Astrocyte of the hippocampus (primary cell): ENCODE measurements at regions not wholly inside any gene's neighbourhood (a gene's known extent, or its start where the extent isn't known, plus 50 kb on each side); places are given as distances from the start of the nearest gene placed in this dataset.

Source experiments
- DNase-seq: peaks from one replicate; pipeline ENCODE4 v3.0.0; 2011; ENCODE audit warnings: low read depth, low spot score

DNA sequence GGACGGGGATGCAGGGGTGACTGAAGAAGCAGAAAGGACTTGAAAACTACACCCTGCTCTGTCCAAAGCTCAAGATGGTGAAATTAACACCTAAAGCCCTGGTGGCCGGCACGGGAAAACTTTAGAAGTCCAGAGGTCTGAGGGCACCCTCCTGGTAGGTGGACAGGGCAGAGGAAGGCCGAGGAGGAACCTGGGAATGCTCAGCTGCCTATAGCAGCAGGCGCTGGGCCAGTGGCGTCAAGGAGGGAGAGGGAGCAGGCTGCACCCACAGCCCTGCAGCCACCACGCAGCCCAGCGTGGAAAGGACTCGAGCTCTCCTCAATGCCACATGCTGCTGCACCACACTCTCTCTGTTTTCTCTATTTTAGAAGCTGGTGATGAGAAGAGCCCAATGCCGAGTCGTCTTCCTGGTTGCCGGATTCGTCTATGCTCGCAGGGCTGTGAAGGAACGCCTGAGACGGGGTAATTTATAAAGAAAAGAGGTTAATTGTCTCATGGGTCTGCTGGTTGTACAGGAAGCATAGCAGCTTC is 248.3 kb upstream of the AFDN start:
- DNase-seq = no peak

DNA sequence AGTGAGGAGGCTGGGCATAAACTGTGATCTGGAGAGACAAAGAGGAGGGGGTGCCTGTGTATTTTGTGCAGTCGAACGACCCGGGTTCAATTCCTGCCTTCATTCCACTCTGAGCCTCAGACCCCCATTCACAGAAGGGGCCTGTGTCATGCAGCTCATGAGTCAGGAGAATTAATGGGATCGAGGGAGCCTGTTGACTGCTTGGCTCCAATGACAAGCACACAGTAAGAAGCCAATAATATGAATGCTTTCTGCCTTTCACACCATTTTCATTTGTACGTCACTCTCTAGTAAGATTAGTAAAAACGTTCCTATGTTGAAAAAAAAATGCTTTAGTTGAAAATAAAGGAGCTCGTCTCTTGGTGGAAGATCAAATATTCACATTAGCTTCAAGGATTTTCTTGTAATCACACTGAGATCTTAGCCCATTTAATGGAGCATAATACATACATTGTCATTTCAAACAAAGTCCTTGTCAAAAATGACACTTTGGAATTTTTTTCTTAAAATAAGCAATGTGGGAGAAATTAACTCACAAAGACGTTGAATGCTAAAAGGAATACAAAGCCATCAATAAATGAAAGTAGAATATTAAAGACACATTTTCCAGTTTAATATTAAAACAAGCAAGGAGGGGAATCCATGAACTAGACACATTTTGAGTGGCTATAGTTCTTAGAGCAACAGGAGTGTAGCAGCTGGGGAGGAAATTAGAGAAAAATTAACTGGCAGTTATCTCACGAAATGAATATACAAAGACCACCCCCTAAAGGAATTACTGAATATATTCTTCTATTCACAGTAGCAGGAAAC is 246.7 kb upstream of the AFDN start:
- DNase-seq = no peak

DNA sequence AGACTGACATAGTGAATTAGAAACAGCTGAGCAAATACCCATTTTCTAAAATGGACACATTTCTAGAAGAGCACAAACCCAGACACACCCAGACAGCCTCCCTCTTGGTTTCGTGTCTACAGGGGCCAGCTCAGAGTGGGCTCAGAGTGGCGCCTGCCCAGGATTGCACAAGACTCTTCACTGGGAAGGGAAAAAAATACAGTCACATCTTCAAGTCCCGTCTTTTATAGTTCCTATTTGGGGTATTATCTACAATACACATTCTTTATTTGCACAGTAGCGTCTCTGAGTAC is 246.1 kb upstream of the AFDN start:
- DNase-seq = no peak

DNA sequence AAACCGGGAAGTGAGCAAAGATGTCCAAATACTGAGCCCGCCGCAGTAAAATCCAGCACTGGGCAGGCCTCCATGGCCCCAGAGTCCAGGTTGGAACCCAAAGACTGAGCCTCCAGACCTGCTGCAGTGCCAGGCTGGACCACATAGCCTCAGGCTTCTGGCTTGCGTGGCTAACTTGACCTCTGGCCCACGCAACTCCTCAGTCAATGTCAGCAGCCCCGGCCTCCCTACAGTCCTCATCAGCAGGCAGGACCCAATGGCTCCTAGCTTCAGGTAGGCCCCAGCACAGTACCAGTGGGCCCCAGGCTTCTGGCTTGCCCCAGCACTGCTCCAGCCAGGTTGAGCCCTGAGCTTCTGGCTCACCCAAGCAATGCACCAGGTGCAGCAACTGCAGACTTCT is 245.1 kb upstream of the AFDN start:
- no peak for DNase-seq

DNA sequence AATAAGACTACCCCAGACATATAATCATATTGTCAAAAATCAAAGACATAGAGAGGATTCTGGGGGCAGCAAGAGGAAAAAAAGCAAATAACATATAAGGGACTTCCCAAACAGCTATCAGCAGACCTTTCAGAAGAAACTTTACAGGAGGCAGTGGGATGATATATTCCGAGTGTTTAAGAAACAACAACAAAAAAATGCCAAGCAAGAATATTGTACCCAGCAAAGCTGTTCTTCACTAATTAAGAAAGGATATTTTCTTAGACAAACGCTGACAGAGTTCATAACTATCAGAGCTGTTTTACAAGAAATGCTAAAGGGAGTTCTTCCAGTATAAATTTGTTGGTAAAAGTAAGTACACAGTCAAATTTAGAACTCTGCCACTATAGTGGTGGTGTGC is 243.3 kb upstream of the AFDN start:
- no peak for DNase-seq

DNA sequence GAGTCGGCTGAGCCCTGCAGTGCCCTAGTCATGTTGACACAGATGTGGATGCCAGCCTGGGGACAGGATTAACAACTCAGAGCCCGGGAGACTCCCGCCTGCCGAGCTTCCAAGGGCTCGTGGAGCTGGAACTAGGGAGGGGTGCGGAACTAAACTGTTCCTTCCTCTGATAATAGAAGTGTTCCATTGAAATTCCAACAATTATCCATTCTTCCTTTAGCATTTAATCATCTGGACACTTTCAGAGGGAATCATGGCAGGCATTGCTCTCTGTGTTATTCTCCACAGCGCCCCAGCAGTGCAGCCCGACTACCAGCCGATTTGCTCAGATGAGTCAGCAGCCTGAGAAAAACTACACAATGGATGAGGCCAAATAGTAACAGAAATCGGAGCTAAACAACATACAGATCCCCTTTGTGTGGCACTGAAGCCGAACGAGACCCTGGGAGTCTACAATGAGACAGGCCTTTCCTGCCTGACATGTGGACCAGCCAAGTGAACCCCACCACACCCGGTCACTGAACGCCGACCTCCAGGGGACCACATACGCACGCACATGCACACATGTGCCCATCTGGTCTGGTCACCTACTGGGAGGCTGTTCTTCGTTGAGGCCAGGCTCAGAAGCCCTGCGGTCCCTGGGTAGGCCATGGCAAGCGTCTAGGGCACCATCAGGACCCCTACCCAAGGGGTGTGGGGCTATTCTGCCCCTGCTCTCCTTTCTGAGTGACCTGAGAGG is 238.4 kb upstream of the AFDN start:
- peak; percentile 79 for DNase-seq

DNA sequence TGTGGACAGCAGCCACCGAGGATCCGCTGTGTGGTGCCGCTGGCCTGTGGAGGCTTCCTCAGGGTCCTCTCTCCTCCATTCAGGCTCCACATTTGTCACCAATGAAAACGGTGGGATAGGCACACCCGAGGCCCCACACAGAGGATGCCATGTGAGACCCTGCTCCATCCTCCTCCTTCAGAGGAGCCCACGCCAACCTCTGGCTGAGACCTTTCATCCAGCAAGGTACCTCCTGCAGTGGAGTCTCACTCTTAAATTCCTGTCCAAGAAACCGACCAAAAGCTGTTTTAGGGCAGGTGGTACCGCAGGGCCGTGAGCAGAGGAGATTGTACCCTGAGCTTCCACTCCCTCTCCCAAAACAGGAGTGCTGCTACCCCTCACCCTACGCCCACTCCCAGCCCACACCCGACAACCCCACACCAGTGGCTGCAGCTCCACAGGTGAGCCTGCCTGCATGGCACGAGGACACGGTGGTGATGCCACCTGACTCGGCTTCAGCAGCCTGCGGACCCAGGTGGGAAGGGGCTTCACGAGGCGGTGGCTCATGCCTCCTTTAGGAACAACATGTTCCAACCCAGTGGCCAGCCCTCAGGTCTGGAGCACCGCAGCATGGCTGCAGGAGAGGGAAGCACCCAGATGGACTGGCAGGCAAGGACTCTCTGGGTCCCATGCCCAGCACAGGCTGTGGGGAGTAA is 237.6 kb upstream of the AFDN start:
- DNase-seq = no peak

DNA sequence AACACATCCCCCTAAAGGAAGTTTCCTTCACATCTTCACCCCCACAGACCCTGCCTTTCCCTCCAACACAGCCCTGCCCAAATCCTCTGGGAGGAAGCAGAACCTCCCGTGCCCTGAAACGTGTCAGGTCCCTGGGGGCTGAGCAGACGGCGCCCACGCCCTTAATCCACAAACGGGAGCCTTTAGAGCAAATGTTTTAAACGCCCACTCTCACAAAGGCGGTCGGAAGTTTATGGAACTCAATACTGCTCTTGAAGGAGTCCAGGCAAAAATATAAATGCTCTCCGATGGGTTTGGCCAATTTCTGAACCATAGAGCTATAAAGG is 237.1 kb upstream of the AFDN start:
- no peak for DNase-seq

DNA sequence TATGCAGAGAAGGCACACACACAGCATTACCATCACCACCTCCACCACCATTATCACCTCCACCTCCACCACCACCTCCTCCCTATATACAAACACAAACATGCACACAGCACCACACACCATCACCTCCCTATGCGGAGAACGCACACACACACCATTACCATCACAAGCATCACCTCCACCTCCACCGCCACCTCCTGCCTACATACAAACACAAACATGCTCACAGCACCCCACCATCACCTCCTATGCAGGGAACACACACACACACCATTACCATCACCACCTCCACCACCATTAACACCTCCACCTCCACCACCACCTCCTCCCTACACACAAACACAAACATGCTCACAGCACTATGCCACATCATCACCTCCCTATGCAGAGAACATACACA is 236.5 kb upstream of the AFDN start:
- DNase-seq = no peak
